Breast epithelium (tissue), 3 donors: ENCODE measurements at regions not wholly inside any gene's neighbourhood (a gene's known extent, or its start where the extent isn't known, plus 50 kb on each side); places are given as distances from the start of the nearest gene placed in this dataset.

Experiments
- CTCF ChIP-seq, 3 donors: fragments of 450-650 bp; IDR thresholded peaks; one replicate each; pipeline ENCODE4 v1.5.1; 2016 to 2017; ENCODE audit warnings: antibody characterized with exemption in 3 of 3, mild to moderate bottlenecking in 3 of 3, moderate library complexity in 3 of 3
- POLR2A ChIP-seq: fragments of 450-650 bp; IDR thresholded peaks from one replicate; pipeline ENCODE4 v1.6.1; 2016; ENCODE audit warnings: antibody characterized with exemption, mild to moderate bottlenecking, moderate library complexity

GRCh38 chr4:112853662-112854256, 195.7 kb upstream of the ANK2 start:
- TF ChIP-seq CTCF (IDR thresholded peaks at IDR 0.05) (no peak), POLR2A (no peak)
